GM18873 (cell line): ENCODE measurements at regions not wholly inside any gene's neighbourhood (a gene's known extent, or its start where the extent isn't known, plus 50 kb on each side); places are given as distances from the start of the nearest gene placed in this dataset.

Source experiments
- ATAC-seq: cut with Tn5 transposase; IDR thresholded peaks from one replicate; pipeline ENCODE4 v1.9.1; 2021; ENCODE audit warnings: mild to moderate bottlenecking, moderate library complexity, moderate number of reproducible peaks; ENCODE audit not compliant: unreplicated experiment, low FRiP score

- ATAC-seq = no peak
Measured at GRCh38 chr14:84657911-84658310, 872.0 kb upstream of the FLRT2 start.

DNA sequence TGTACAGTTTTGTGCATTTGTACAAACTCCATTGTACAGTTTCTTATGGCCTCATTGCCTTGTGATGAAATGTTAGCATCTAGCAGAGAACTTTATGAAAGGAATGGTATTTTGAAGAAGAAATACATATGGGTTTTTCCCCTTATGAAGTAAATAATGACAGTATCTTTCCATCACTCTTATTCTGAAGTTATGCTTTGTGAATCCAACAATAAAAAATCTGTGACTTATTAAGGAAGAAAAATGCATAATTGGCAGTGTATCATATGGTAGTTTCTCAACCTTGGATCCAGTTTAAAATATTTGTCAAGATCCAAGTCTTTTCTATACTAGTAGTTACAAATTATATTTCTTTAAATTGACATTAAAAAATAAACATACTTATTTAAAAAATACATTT lies 859.1 kb upstream of the FLRT2 start:
- ATAC-seq = no peak

DNA sequence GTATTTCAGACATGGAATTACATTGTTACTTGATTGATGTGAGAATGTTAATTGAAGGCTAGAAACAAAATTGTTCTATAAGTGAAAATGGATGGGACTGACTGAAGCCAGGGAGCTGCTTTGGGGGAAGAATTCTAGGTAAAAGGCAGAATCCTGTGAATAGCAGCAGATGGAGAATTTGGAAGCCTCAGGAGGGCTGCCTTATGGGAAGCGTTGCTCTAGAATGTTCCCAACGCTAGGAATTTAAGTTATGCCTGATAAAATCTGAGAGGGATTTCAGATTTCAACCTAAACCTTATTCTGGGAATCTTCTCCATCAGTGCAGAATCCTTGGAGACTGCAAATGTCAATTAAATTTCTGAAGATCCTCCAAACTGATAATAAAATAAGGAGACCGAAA lies 858.2 kb upstream of the FLRT2 start:
- ATAC-seq = no peak

DNA sequence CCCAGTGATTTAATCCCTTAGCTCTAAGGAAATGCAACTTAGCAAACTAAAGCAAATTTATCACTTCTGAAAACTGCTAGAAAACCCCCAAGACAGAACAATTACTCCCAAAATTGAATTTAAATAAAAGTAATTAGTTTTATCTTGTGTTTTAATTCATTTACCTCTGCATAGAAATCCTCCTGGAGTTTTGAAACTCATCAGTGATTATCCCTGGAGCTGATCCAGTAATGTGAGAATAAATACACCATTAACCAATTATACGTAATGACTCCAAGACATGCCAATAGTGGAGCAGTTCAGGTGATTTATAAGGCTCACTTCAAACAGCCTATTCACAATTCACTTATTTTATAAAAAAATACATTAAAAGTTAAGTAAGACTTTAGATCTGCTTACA lies 855.3 kb upstream of the FLRT2 start:
- no peak for ATAC-seq

DNA sequence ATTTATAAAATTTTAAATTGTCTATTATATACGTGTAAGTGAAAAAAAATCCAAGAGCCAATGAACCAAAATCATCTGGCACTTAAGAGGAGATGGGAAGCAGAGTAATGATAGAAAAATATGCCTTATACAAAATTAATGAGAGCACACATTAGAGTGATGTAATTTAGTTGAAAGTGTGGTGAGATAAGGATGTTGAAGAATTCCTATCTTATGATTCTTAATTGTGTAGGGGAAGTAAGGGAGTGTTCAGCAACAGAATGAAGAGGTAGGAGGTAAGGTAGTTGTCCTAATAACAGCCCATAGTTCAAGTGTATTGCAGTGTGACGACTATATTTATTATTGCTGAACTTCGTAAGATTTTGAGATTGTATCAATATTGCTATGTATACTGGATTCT lies 843.4 kb upstream of the FLRT2 start:
- no peak for ATAC-seq

DNA sequence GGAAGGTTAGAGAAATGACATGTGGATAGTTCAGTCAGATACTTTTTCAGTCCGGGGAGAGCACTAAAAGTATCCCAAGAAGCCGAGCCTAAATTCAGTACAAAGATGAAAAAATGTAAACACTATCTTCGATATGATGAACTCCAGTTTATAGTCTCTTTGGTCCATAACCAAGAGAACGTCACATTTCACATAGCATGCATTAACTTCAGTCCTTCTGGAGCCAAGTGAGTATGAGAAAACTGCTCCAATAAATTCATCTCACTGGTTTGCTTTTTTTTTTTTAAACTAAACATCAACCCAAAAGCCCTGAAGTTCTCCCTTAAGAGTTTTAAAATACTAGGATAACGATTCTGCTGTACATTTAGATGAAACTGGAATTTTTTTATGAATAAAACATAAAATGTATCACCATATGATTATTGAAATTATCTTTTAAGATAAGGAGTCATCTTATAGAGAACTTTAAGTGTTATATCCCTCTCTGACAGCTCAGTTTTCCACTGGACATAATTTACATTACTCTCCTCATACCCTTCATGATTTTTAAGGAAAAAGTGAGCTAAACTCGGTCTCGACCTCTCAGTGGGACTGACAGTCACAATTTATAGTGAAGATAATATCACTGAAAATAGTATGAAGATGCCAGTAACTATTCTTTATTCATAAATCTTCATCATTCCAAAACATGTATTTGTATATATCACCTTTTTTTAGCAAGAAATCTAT lies 841.5 kb upstream of the FLRT2 start:
- ATAC-seq = no peak

GRCh38 chr14:84694161-84694560 lies 835.8 kb upstream of the FLRT2 start:
- ATAC-seq = no peak

DNA sequence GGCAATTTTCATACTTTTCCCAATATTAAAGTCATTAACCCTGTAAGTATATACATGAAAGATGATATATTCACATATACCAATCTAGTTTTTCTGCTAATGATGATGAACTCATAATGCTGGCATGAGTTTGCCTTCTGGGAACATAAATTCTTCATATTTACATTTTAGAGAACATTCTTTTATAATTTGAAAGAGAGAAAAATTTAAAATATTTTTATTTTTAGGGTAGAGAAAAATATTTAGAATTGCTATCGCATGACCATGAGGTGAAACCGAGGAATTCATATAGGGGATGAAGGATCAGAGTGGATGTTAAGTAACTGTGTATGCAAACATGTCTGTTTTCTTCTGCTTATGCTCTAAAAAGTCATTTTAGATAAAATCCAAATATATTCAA lies 825.3 kb upstream of the FLRT2 start:
- no peak for ATAC-seq

GRCh38 chr14:84707830-84708229 lies 822.1 kb upstream of the FLRT2 start:
- ATAC-seq = no peak

DNA sequence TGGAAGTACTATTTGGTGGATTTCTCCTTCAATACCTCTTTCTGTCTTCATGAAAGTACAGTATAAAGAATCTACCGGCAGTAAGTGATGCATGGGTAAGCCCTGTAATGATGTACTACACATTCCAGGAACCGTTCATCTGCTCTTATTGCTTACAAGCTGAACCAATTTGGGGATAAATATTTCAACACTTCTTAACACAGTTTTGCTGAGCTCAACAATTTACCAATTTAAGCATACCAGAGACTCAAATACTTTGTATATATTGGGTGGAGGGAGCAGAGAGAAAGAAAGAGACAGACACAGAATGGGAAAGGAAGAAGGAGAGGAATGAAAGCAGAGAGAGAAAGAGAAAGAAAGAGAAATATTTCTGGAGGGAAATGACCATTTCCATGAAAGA lies 821.1 kb upstream of the FLRT2 start:
- no peak for ATAC-seq

DNA sequence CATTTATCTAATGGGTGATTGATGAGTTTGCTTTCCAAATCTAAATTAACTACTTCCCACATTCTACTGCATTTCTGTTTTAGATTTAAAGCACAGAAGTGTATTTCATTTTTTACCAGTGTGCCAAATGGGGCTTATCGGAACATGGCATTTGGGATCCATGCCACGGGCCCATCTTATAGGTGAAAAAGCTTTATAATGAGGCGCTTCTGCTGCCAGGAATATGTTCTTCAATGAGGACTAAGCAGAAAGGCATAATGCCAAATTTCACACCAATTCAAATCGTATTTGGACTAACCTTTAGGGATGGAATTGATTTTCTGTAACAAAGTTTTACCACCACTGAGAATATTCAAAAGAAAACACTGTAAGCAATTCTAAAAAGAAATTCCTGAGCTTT lies 803.5 kb upstream of the FLRT2 start:
- ATAC-seq = no peak

DNA sequence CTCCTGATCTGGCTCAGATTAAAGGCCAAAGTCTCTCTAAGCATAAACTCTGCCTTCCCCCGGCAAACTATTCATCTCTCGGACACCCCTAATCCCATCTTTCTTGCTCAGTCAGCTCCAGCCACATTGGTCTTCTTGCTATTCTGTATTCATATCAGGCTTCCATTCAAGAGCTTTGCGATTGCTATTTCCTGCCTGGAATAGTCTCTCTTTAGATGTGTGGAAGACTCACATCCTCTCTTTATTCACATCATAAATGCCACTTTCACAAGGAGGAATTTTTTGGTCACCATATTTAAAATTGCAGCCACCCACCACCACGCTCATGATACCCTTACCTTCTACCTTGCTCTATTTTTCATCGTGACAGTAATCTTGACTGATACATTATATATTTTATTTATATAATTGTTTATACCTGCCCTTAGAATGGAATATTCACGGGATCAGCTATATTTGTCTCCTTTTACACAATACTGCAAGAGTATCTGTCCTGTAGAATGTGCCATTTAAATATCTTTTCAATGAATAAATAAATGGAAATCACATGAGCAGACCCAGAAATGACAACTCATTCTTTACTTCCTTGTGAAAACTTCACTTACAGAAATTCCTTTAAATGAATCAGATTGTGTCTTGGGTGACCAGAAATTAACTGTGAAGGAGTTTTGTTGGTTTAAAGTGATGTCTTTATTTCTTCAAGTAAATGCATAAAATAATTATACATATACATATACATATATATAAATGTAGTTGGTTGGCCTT lies 780.6 kb upstream of the FLRT2 start:
- no peak for ATAC-seq

GRCh38 chr14:84750284-84750683 lies 779.7 kb upstream of the FLRT2 start:
- ATAC-seq = no peak

GRCh38 chr14:84750763-84751554 lies 779.0 kb upstream of the FLRT2 start:
- ATAC-seq = no peak

DNA sequence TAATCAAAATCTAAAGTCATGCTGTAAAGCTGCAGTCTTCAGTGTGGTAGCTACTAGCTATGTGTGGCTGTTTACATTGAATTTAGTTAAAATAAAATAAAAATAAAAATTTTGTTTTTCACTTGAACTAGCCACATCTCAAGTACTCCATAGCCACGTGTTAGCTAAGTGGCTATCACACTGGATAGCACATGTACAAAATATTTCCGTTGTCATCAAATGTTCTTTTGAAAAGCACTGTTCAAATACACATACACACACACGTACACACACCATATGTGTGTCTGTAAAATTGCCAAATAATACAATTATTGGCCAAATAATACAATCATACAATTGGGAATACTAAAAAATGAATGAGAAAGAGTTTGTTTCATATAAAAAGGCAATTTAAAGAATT lies 778.2 kb upstream of the FLRT2 start:
- no peak for ATAC-seq

- no peak for ATAC-seq
Measured at GRCh38 chr14:84760489-84761126, 769.3 kb upstream of the FLRT2 start.

DNA sequence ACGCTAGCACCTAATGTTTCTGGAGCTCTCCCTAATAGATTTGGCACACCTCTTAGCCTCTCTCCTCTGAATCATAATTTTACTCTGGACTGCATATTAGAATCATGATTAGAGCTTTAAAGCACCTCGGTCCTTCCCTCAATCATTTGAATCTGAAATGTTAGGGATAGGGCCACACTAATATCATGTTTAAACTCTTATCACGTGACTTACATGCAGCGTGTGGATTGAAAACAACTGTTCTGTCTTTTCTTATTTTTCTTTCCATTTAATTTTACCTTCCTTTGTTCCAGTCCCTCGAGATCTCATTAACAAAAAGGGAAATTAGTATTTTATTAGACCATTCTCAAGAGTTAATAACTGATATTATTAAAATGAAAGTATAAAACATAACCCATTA lies 762.5 kb upstream of the FLRT2 start:
- no peak for ATAC-seq

DNA sequence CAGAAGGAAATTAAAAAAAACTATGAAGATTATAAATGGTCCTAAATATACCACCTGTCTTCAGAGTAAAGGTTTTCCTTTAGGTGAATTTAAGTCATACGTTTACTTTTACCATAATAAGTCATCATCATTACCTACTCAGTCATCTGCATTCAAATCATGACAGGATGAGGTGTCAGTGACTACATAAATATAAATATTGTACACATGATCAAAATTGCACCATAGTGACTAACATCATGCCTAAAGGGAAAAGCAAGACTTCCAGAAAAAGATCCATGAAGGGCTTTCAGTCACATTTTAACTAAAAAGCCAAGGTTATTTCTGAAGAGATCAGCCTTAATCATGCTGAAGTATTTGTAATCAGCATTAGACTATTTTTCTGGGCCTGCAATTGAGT lies 759.9 kb upstream of the FLRT2 start:
- no peak for ATAC-seq

DNA sequence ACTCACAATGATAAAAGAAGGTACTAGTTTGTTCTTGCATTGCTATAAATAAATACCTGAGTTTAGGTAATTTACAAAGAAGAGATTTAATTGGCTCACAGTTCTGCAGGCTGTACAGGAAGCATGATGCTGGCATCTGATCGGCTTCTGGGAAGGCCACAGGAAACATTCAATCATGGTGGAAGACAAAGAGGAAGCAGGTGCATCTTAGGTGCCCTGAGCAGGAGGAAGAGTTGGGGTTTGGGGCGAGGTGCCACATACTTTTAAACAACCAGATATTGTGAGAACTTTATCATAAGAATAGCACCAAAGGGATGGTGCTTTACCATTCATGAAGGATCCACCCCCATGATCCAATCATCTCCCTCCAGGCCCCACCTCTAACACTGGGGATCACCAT lies 752.6 kb upstream of the FLRT2 start:
- no peak for ATAC-seq

- ATAC-seq = no peak
Measured at GRCh38 chr14:84782902-84783301, 747.0 kb upstream of the FLRT2 start.

GRCh38 chr14:84783511-84783910 lies 746.4 kb upstream of the FLRT2 start:
- no peak for ATAC-seq
